Breast epithelium (tissue), 3 donors: ENCODE measurements at regions not wholly inside any gene's neighbourhood (a gene's known extent, or its start where the extent isn't known, plus 50 kb on each side); places are given as distances from the start of the nearest gene placed in this dataset.

Source experiments
- CTCF ChIP-seq, 3 donors: fragments of 450-650 bp; IDR thresholded peaks; one replicate each; pipeline ENCODE4 v1.5.1; 2016 to 2017; ENCODE audit warnings: antibody characterized with exemption in 3 of 3, mild to moderate bottlenecking in 3 of 3, moderate library complexity in 3 of 3
- POLR2A ChIP-seq: fragments of 450-650 bp; IDR thresholded peaks from one replicate; pipeline ENCODE4 v1.6.1; 2016; ENCODE audit warnings: antibody characterized with exemption, mild to moderate bottlenecking, moderate library complexity

GRCh38 chr9:118276784-118277183 lies 572.6 kb downstream of the TLR4 start:
- TF ChIP-seq CTCF (IDR thresholded peaks at IDR 0.05) (no peak), POLR2A (no peak)
